CD14-positive monocyte (primary cell): ENCODE measurements at regions not wholly inside any gene's neighbourhood (a gene's known extent, or its start where the extent isn't known, plus 50 kb on each side); places are given as distances from the start of the nearest gene placed in this dataset.

ENCODE experiments used
- DNase-seq, 3 donors: peaks; one replicate each; pipeline ENCODE4 v3.0.0-alpha.2; 2011 to 2022
- H2AFZ ChIP-seq: 2 replicates; pipeline ENCODE4 v1.6.0; 2012; ENCODE audit warnings: mild to moderate bottlenecking, low read depth, low read length, inconsistent platforms; ENCODE audit not compliant: insufficient read depth, poor library complexity, severe bottlenecking
- H3K27ac ChIP-seq, 2 donors: 1 replicate in 1 of 2; 2 replicates in 1 of 2; pipeline ENCODE4 v1.5.1; 2012 to 2013; ENCODE audit warnings: low read length in 2 of 2, control low read depth in 1 of 2, inconsistent platforms in 1 of 2, low read depth in 1 of 2, mild to moderate bottlenecking in 1 of 2
- H3K27me3 ChIP-seq, 2 donors: one replicate each; pipeline versions ENCODE4 v1.6.0 to v1.6.1; 2011 to 2013; ENCODE audit warnings: low read length in 2 of 2; ENCODE audit not compliant: control insufficient read depth in 2 of 2, insufficient read depth in 2 of 2
- H3K36me3 ChIP-seq, 2 donors: replicated peaks in 1 of 2; 1 replicate in 1 of 2; 2 replicates in 1 of 2; pipeline versions ENCODE4 v1.5.1 to v1.6.1; 2012 to 2013; ENCODE audit warnings: low read length in 2 of 2, control low read depth in 1 of 2, inconsistent platforms in 1 of 2, mild to moderate bottlenecking in 1 of 2; ENCODE audit not compliant: insufficient read depth in 2 of 2, control insufficient read depth in 1 of 2
- H3K4me1 ChIP-seq, 2 donors: 1 replicate in 1 of 2; 2 replicates in 1 of 2; pipeline versions ENCODE4 v1.5.1 to v1.6.1; 2012 to 2013; ENCODE audit warnings: low read length in 2 of 2, control low read depth in 1 of 2, inconsistent platforms in 1 of 2, mild to moderate bottlenecking in 1 of 2, moderate library complexity in 1 of 2; ENCODE audit not compliant: insufficient read depth in 2 of 2, control insufficient read depth in 1 of 2
- H3K4me2 ChIP-seq: replicated peaks from 2 replicates; pipeline ENCODE3; 2012; ENCODE audit warnings: low read length, moderate library complexity, mild to moderate bottlenecking; ENCODE audit not compliant: poor library complexity, severe bottlenecking; ENCODE audit errors: extremely low read depth
- H3K4me3 ChIP-seq, 3 experiments: fragments of 200-600 bp in 1 of 3; sonication (generic) in 1 of 3; replicated peaks in 1 of 3; 1 replicate in 2 of 3; 2 replicates in 1 of 3; pipeline ENCODE4 v1.5.1; 2011 to 2013; ENCODE audit warnings: low read length in 3 of 3, mild to moderate bottlenecking in 3 of 3, control low read depth in 2 of 3, low read depth in 2 of 3, inconsistent platforms in 1 of 3, moderate library complexity in 1 of 3
- H3K79me2 ChIP-seq: 2 replicates; pipeline ENCODE4 v1.6.0; 2012; ENCODE audit warnings: mild to moderate bottlenecking, control low read depth, inconsistent platforms, low read length, moderate library complexity; ENCODE audit not compliant: insufficient read depth
- H3K9ac ChIP-seq: 2 replicates; pipeline ENCODE4 v1.6.0; 2017; ENCODE audit warnings: low read length, mild to moderate bottlenecking; ENCODE audit not compliant: insufficient read depth, poor library complexity, severe bottlenecking
- H3K9me3 ChIP-seq, 2 donors: replicated peaks in 1 of 2; 1 replicate in 1 of 2; 2 replicates in 1 of 2; pipeline versions ENCODE4 v1.5.1 to v1.6.1; 2012 to 2013; ENCODE audit warnings: low read length in 2 of 2, control low read depth in 1 of 2; ENCODE audit not compliant: control insufficient read depth in 1 of 2, insufficient read depth in 1 of 2
- H4K20me1 ChIP-seq: 2 replicates; pipeline ENCODE4 v1.6.0; 2012; ENCODE audit warnings: mild to moderate bottlenecking, low read length, control low read depth, moderate library complexity; ENCODE audit not compliant: insufficient read depth
- H3K27ac Mint-ChIP-seq, 7 donors: one replicate each; pipeline ENCODE4 v1.8.0; 2020; ENCODE audit warnings: mild to moderate bottlenecking in 7 of 7, mixed read lengths in 7 of 7, moderate library complexity in 6 of 7, inconsistent platforms in 2 of 7
- H3K27me3 Mint-ChIP-seq, 3 donors: one replicate each; pipeline ENCODE4 v1.8.0; 2021 to 2022; ENCODE audit warnings: low read depth in 3 of 3, mild to moderate bottlenecking in 3 of 3, mixed read lengths in 3 of 3, moderate library complexity in 3 of 3, inconsistent platforms in 1 of 3
- H3K36me3 Mint-ChIP-seq, 2 donors: one replicate each; pipeline ENCODE4 v1.8.0; 2020; ENCODE audit warnings: mixed read lengths in 2 of 2, inconsistent platforms in 1 of 2, mild to moderate bottlenecking in 1 of 2
- H3K4me1 Mint-ChIP-seq: one replicate; pipeline ENCODE4 v1.8.0; 2020; ENCODE audit warnings: mild to moderate bottlenecking, mixed read lengths
- H3K4me3 Mint-ChIP-seq, 2 donors: one replicate each; pipeline ENCODE4 v1.8.0; 2020; ENCODE audit warnings: mild to moderate bottlenecking in 2 of 2, mixed read lengths in 2 of 2, moderate library complexity in 1 of 2
- H3K9me3 Mint-ChIP-seq, 7 donors: one replicate each; pipeline ENCODE4 v1.8.0; 2020 to 2022; ENCODE audit warnings: mixed read lengths in 7 of 7, mild to moderate bottlenecking in 6 of 7, moderate library complexity in 6 of 7, inconsistent platforms in 2 of 7
- CTCF ChIP-seq: fragments of 200-600 bp; IDR thresholded peaks from one replicate; pipeline ENCODE4 v1.8.0; 2022; ENCODE audit warnings: antibody characterized with exemption, mild to moderate bottlenecking
- whole genome bisulfite sequencing: methylation state at CpG from one replicate; pipeline ENCODE4 v1.1.5; 2013; ENCODE audit warnings: missing lambda C conversion rate; ENCODE audit not compliant: insufficient coverage; 5-methylcytosine and 5-hydroxymethylcytosine counted together
- intact Hi-C, 2 donors: fragments of 100-400 bp; cut with micrococcal nuclease; formaldehyde crosslinking; loops; one replicate each; pipeline versions ENCODE4 v1.15.0 to v1.15.1; 2023

DNA sequence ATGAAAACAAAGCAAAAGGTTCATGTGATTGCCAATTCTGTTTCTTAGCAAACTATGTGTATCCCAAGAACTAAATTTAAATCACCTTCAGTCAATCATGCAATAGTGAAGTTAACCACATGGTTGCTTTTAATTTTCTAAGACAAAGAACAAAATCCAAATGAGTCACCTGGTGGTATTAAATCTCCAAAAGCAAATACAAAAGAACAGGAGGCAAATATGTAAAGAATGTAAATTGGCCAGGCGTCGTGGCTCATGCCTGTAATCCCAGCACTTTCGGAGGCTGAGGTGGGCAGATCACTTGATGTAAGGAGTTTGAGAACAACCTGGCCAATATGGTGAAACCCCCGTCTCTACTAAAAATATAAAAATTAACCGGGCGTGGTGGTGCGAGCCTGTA, 54.2 kb upstream of the PIK3R4 start:
- no peak overlapping the region for H2AFZ ChIP-seq
- no peaks in the 10 kb centered on the region for H4K20me1 ChIP-seq
- H3K9me3 ChIP-seq: no peaks in the 10 kb centered on the region
- H3K36me3 ChIP-seq: no peaks in the 10 kb centered on the region
- no CpG with 5 or more reads among the region's 7 CpGs for WGBS
- Mint-ChIP-seq H3K27me3 (peaks cover 0 to 3% (median 0%) of the 10 kb centered on the region in 3 donors), H3K4me3 (no peak overlapping the region), H3K4me1 (no peaks in the 10 kb centered on the region), H3K27ac (no peak overlapping the region), H3K36me3 (no peaks in the 10 kb centered on the region), H3K9me3 (peaks cover 4 to 15% (median 12%) of the 10 kb centered on the region in 7 donors)
- H3K27me3 ChIP-seq: no peaks in the 10 kb centered on the region
- intact Hi-C loops: no loop called here
- no peak overlapping the region for H3K27ac ChIP-seq
- no peak overlapping the region for H3K4me2 ChIP-seq
- H3K9ac ChIP-seq: no peak overlapping the region
- DNase-seq: no peak
- H3K4me3 ChIP-seq: no peak overlapping the region
- no peaks in the 10 kb centered on the region for H3K4me1 ChIP-seq
- TF ChIP-seq CTCF: no peak
- no peaks in the 10 kb centered on the region for H3K79me2 ChIP-seq

- no peak overlapping the region for H3K27ac ChIP-seq
- Mint-ChIP-seq H3K9me3 (peaks cover 4 to 18% (median 12%) of the 10 kb centered on the region in 7 donors), H3K27me3 (peaks cover 0 to 3% (median 0%) of the 10 kb centered on the region in 3 donors), H3K27ac (no peak overlapping the region), H3K36me3 (no peaks in the 10 kb centered on the region), H3K4me3 (no peak overlapping the region), H3K4me1 (no peaks in the 10 kb centered on the region)
- no peaks in the 10 kb centered on the region for H3K27me3 ChIP-seq
- no peak for DNase-seq
- intact Hi-C loops: no loop called here
- TF ChIP-seq CTCF: no peak
- no peaks in the 10 kb centered on the region for H3K4me1 ChIP-seq
- H3K36me3 ChIP-seq: no peaks in the 10 kb centered on the region
- H3K9me3 ChIP-seq: no peaks in the 10 kb centered on the region
- no peak overlapping the region for H3K9ac ChIP-seq
- no peaks in the 10 kb centered on the region for H4K20me1 ChIP-seq
- 100% methylated on average over 1 of the region's 3 CpGs for WGBS
- H3K79me2 ChIP-seq: no peaks in the 10 kb centered on the region
- no peak overlapping the region for H3K4me3 ChIP-seq
- H3K4me2 ChIP-seq: no peak overlapping the region
- no peak overlapping the region for H2AFZ ChIP-seq
Measured at GRCh38 chr3:130801473-130801872, 54.8 kb upstream of the PIK3R4 start.
